DOHH2 (cell line): ENCODE measurements at regions not wholly inside any gene's neighbourhood (a gene's known extent, or its start where the extent isn't known, plus 50 kb on each side); places are given as distances from the start of the nearest gene placed in this dataset.

ENCODE experiments used
- CTCF ChIP-seq: fragments of 200-600 bp; sonication (generic); IDR thresholded peaks from one replicate; pipeline ENCODE4 v1.5.1; 2014; ENCODE audit warnings: antibody characterized with exemption, mild to moderate bottlenecking, low read depth, low read length; ENCODE audit not compliant: poor library complexity, severe bottlenecking
- EZH2phosphoT487 ChIP-seq: fragments of 200-600 bp; sonication (generic); IDR thresholded peaks from 2 replicates; pipeline ENCODE4 v1.6.1; 2017; ENCODE audit warnings: borderline replicate concordance, mild to moderate bottlenecking, antibody characterized with exemption, low read length, moderate library complexity, mixed read lengths

- TF ChIP-seq CTCF (no peak), EZH2phosphoT487 (no peak)
Observed at GRCh38 chr11:105466582-105467228, 143.2 kb upstream of the GRIA4 start.
